Breast epithelium (tissue), 4 donors: ENCODE measurements at regions not wholly inside any gene's neighbourhood (a gene's known extent, or its start where the extent isn't known, plus 50 kb on each side); places are given as distances from the start of the nearest gene placed in this dataset.

Experiments
- DNase-seq, 2 donors: peaks; one replicate each; pipeline ENCODE4 v3.0.0-alpha.2; 2019; ENCODE audit warnings: low spot score in 2 of 2
- H3K27ac ChIP-seq, 2 donors: fragments of 200-600 bp; sonication (generic) in 1 of 2; one replicate each; pipeline ENCODE4 v1.5.1; 2016 to 2019; ENCODE audit warnings: mild to moderate bottlenecking in 1 of 2
- H3K27me3 ChIP-seq, 2 donors: fragments of 200-600 bp; sonication (generic) in 1 of 2; one replicate each; pipeline versions ENCODE4 v1.5.1 to v1.6.0; 2017 to 2019; ENCODE audit warnings: control low read depth in 1 of 2, mild to moderate bottlenecking in 1 of 2
- H3K36me3 ChIP-seq: fragments of 200-600 bp; one replicate; pipeline ENCODE4 v1.5.1; 2019
- H3K4me1 ChIP-seq, 2 donors: fragments of 200-600 bp; sonication (generic); one replicate each; pipeline ENCODE4 v1.5.1; 2016 to 2019; ENCODE audit warnings: control low read depth in 1 of 2
- H3K4me3 ChIP-seq, 3 donors: fragments of 200-600 bp; sonication (generic); 1 replicate in 2 of 3; 2 replicates in 1 of 3; pipeline ENCODE4 v1.5.1; 2016 to 2019; ENCODE audit warnings: mild to moderate bottlenecking in 3 of 3, moderate library complexity in 2 of 3
- H3K9me3 ChIP-seq, 2 donors: fragments of 200-600 bp; sonication (generic) in 1 of 2; one replicate each; pipeline ENCODE4 v1.5.1; 2016 to 2019; ENCODE audit warnings: control low read depth in 1 of 2
- CTCF ChIP-seq, 3 donors: fragments of 450-650 bp; IDR thresholded peaks; one replicate each; pipeline ENCODE4 v1.5.1; 2016 to 2017; ENCODE audit warnings: antibody characterized with exemption in 3 of 3, mild to moderate bottlenecking in 3 of 3, moderate library complexity in 3 of 3
- POLR2A ChIP-seq: fragments of 450-650 bp; IDR thresholded peaks from one replicate; pipeline ENCODE4 v1.6.1; 2016; ENCODE audit warnings: antibody characterized with exemption, mild to moderate bottlenecking, moderate library complexity
- POLR2AphosphoS5 ChIP-seq, 3 donors: sonication (generic); formaldehyde crosslinking; IDR thresholded peaks; one replicate each; pipeline ENCODE4 v1.6.1; 2017; ENCODE audit warnings: antibody characterized with exemption in 3 of 3
- intact Hi-C: fragments of 100-400 bp; cut with DNase I; formaldehyde crosslinking; loops from one replicate; pipeline ENCODE4 v1.15.1; 2023; ENCODE audit warnings: low total_unique reads

GRCh38 chr3:16059081-16059537, 115.4 kb upstream of the GALNT15 start:
- Histone ChIP-seq H3K36me3 (no peaks in the 10 kb centered on the region), H3K4me3 (no peak overlapping the region), H3K27me3 (no peaks in the 10 kb centered on the region), H3K4me1 (no peaks in the 10 kb centered on the region), H3K27ac (peak overlapping the region; percentile 82 to 93), H3K9me3 (no peaks in the 10 kb centered on the region)
- no peak for DNase-seq
- TF ChIP-seq POLR2A (no peak), CTCF (IDR thresholded peaks at IDR 0.05) (no peak), POLR2AphosphoS5 (IDR thresholded peaks at IDR 0.05) (no peak)
- intact Hi-C loops, result no loop called here

GRCh38 chr3:16059711-16060357, 114.6 kb upstream of the GALNT15 start:
- no peak for DNase-seq
- TF ChIP-seq CTCF (IDR thresholded peaks at IDR 0.05) (no peak), POLR2A (no peak), POLR2AphosphoS5 (IDR thresholded peaks at IDR 0.05) (no peak)
- no peaks in the 10 kb centered on the region for H3K9me3 ChIP-seq
- H3K36me3 ChIP-seq, result no peaks in the 10 kb centered on the region
- H3K4me1 ChIP-seq, result no peaks in the 10 kb centered on the region
- peak overlapping the region; percentile 82 to 93 for H3K27ac ChIP-seq
- no peaks in the 10 kb centered on the region for H3K27me3 ChIP-seq
- intact Hi-C loops, result loop anchor here (5.0 kb wide), 1 partner anchor 117 kb away; no protein-coding TSS in a partner anchor
- H3K4me3 ChIP-seq, result no peak overlapping the region

GRCh38 chr3:16060358-16060852, 114.1 kb upstream of the GALNT15 start:
- Histone ChIP-seq H3K27me3 (no peaks in the 10 kb centered on the region), H3K4me1 (no peaks in the 10 kb centered on the region), H3K9me3 (no peaks in the 10 kb centered on the region), H3K4me3 (no peak overlapping the region), H3K27ac (peak overlapping the region; percentile 82 to 86), H3K36me3 (no peaks in the 10 kb centered on the region)
- peak in 1 of 2 donors; percentile 75 for DNase-seq
- intact Hi-C loops, result loop anchor here (5.0 kb wide), 1 partner anchor 117 kb away; no protein-coding TSS in a partner anchor
- TF ChIP-seq POLR2A (no peak), POLR2AphosphoS5 (IDR thresholded peaks at IDR 0.05) (peak; percentile 78 to 86 (median 86)), CTCF (IDR thresholded peaks at IDR 0.05) (peak in 1 of 3 donors; percentile 27)

- peak overlapping the region; percentile 82 to 86 for H3K27ac ChIP-seq
- no peaks in the 10 kb centered on the region for H3K4me1 ChIP-seq
- H3K27me3 ChIP-seq, result no peaks in the 10 kb centered on the region
- no peak for DNase-seq
- no peaks in the 10 kb centered on the region for H3K36me3 ChIP-seq
- H3K4me3 ChIP-seq, result no peak overlapping the region
- H3K9me3 ChIP-seq, result no peaks in the 10 kb centered on the region
- intact Hi-C loops, result loop anchor here (5.0 kb wide), 1 partner anchor 116 kb away; no protein-coding TSS in a partner anchor
- no peak for TF ChIP-seq CTCF (IDR thresholded peaks at IDR 0.05)
- TF ChIP-seq POLR2AphosphoS5 (IDR thresholded peaks at IDR 0.05), result peak in 1 of 3 donors; percentile 27
Measured at GRCh38 chr3:16060945-16061344, 113.5 kb upstream of the GALNT15 start.

- no peaks in the 10 kb centered on the region for H3K27me3 ChIP-seq
- intact Hi-C loops, result loop anchor here (5.0 kb wide), 1 partner anchor 116 kb away; no protein-coding TSS in a partner anchor
- TF ChIP-seq POLR2A (no peak), POLR2AphosphoS5 (IDR thresholded peaks at IDR 0.05) (no peak), CTCF (IDR thresholded peaks at IDR 0.05) (no peak)
- peak overlapping the region; percentile 82 to 86 for H3K27ac ChIP-seq
- no peaks in the 10 kb centered on the region for H3K4me1 ChIP-seq
- no peaks in the 10 kb centered on the region for H3K9me3 ChIP-seq
- H3K4me3 ChIP-seq, result no peak overlapping the region
- DNase-seq, result no peak
- H3K36me3 ChIP-seq, result no peaks in the 10 kb centered on the region
Measured at GRCh38 chr3:16061491-16061890, 113.0 kb upstream of the GALNT15 start.
